NCI-H2196 treated with DMSO at 0.1 percent for 48 hours (cell line): ENCODE measurements at regions not wholly inside any gene's neighbourhood (a gene's known extent, or its start where the extent isn't known, plus 50 kb on each side); places are given as distances from the start of the nearest gene placed in this dataset.
A peak's percentile ranks its signal among the peaks of the same experiment; 100 is the strongest.

ENCODE experiments used
- DNase-seq: peaks from one replicate; lab custom pipeline; 2025; ENCODE audit not compliant: unreplicated experiment; lab: John Stamatoyannopoulos, UW

DNA sequence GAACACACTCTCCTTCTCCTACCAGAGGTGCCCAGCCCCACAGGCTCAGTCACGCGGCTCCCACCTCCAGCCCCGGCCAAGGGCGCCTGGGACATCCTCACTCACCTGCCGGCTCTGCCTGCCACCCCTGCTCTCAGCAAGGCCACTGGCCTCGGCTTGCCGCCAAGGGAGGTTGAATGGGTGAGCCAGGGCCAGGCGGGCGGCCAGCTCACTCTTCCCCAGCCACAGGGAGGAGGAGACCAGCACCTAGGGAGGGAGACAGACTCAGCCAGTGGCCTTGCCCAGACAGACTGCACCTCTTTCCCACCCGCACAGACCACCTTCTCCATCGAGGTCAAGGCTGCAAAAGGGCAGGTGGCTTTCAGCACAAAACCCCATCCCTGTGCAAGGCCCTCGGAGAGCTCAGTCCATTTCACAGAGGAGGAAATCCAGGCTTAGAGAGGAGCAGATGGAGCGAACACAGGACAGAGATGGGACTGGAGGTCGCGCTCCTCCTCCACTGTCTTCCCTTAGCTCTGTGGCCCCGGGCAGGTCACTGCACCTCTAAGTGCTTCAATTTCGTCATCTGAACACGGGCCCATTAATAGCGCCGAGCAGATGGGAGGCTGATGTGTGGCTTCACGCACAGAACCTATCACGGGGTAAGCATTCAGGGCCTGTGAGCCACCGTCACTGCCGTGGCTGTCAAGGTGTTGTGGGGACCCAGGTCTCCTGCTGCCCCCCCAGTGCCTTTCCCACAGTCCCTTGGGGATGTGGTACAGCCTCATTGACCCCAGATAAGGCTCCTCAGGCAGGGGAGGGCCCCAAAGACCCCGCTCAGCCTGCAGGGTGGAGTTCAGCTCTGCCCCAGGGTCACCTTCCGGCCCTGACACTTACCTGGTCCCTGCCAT lies 56.1 kb downstream of the RMI2 start:
- peak; percentile 89 for DNase-seq

DNA sequence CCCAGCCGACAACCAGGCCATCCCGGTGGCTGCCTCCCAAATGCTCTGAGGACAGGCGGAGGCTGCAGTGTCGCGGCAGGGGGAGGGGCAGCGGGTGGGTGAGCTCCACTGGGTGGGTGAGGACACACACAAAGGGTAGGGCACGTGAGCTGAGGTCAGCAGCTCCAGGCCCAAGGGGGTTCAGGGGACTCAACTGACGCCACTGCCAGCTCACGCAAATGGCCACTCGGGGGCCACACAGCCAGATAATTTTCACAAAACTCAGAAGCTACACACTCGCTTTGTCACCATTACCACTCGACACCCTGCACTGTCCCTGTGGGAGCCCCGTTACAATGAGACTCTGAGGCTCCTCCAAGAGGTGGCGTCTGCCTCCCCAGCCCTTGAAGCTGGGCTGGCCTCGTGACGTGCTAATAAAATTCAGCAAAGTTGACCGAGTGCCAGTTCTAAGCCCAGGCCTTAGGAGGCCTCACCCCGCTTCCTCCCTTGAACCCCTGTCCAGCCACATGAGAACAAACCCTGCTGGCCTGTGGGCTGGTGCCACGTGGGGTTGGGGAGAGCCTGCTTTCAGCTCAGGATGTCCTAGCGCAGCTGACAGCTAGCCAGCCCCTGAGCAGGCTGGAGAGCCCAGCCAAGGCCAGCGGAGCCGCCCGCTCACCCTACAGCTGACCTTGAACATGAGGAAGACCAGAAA lies 56.9 kb downstream of the RMI2 start:
- DNase-seq, result no peak

DNA sequence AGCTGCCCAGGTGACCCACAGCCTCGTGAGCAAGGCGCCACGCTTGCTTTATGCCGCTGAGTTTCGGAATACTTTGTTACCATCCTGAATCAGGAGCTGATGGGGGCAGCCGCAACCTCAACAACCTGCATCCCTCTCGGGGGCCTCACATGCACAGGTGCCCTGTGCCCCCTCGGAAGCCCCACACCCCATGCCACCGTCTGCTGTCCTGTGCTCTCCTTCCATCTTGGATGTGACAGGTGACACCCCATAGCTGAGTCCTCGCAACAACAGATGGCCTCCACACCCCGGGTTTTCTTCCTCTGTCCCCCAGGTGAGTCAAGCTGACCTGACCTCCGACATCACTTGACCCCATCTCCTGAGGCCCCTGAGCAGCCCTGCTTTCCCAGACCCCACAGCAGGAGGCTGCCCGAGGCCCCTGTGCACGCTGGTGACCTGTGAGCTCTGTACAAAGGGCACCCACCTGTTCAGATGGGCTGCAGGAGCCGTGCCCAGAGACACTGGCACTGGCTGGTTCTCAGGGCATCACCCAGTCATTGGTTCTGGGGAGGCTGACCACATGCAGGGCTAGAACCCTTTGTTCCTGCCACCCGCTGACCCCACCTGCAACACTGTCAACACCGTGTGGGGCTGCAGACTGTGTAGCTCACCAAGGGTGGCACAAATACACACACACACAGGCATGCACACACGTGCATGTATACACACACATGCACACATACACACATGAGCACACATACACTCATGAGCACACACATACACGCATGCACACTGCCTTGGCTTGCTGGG lies 57.7 kb downstream of the RMI2 start:
- DNase-seq, result no peak

DNA sequence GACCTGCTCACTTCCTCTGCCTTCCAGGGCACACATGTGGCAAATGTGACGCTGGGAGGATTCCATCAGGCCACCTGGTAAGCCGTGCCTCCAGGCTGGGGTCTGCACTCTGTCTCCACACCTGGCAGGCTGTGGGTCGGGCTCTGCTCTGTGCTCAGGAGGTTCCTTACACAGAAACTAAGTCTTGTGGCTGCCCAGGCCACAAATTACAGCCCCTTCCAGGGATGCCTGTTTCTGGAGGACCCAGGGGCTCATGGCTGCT lies 58.2 kb downstream of the RMI2 start:
- no peak for DNase-seq

DNA sequence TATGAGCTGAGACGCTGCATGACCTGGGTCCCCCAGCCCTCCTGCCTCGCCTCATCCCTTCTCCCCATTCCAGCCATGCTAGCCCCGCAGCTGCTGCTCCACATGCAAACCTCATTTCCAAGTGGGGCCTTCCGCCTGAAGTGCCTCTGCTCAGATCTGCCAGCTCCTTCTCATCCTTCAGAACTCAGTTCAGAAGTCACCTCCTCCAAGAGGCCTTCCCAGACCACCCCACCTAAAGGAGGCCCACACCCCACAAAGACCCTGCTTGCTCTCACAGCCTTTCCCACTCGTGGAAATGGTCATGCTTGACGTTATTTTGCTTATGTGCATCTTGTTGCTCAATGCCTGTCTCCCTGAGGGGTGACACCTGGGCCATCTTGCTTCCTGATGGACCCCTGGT lies 58.7 kb downstream of the RMI2 start:
- no peak for DNase-seq

DNA sequence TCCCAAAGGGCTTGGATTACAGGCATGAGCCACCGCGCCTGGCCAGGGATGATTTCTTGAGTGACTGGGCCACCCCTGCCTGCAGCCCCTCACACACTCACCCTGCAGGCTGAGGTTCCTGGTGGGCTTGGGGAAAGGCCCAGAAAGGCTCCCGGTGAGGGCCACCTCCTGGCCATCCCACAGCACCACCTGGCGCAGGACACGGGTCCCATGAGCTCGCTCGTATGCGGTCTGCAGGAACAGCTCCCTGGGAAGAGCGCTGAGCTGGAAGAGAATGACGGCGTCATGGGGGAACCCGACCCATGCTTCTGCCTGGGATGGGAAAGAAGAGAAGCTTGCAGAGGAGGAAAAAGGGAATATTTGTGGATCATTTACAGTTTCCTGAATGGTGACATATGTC lies 59.3 kb downstream of the RMI2 start:
- no peak for DNase-seq

DNA sequence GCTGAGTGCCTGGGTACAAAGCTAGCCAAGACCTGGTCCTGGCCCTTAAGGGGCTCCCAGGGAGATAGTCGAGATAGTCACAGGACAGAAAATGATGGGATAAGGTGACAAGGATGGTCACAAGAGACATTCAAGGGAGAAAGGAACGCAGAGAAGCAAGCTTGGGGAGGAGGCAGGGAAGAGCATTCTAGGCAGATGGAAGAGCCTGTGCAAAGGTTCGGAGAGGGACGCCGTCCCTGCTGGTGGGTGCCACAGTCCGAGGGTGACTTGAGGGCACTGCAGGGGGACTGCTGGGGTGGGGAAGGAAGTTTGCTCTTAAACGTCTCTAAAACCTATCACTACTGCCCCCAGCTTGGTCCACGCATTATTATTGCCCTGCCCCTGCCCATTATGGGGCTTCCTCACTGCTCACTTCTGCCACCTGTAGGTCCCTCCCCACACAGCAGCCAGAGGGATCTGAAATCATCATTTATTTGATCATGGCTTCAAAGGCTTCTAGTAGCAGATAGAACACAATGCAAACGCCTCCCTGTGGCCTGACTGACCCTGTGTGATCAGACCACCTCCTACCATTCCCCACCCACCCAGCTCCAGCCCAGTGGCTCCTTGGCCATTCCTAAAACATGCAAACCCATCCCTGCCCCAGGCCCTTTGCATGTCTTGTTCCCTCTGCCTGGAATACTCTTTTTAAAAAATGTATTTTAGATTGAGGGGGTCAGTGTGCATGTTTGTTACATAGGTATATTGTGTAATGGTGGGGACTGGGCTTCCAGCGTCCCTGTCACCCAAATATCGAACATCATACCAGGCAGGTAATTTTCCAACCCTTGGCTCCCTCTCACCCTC lies 60.3 kb downstream of the RMI2 start:
- DNase-seq, result no peak

DNA sequence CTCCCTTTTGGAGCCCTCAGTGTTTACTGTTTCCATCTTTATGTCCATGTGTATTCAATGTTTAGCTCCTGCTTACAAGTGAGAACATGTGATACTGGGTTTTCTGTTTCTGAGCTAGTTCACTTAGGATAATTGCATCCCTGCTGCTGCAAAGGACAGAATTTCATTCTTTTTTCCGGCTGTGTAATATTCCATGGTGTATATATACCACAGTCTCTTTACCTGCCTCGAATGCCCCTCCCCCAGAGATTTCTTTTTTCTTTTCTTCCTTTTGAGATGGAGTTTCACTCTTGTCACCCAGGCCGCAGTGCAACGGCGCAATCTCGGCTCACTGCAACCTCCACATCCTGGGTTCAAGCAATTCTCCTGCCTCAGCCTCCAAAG lies 60.9 kb downstream of the RMI2 start:
- no peak for DNase-seq

DNA sequence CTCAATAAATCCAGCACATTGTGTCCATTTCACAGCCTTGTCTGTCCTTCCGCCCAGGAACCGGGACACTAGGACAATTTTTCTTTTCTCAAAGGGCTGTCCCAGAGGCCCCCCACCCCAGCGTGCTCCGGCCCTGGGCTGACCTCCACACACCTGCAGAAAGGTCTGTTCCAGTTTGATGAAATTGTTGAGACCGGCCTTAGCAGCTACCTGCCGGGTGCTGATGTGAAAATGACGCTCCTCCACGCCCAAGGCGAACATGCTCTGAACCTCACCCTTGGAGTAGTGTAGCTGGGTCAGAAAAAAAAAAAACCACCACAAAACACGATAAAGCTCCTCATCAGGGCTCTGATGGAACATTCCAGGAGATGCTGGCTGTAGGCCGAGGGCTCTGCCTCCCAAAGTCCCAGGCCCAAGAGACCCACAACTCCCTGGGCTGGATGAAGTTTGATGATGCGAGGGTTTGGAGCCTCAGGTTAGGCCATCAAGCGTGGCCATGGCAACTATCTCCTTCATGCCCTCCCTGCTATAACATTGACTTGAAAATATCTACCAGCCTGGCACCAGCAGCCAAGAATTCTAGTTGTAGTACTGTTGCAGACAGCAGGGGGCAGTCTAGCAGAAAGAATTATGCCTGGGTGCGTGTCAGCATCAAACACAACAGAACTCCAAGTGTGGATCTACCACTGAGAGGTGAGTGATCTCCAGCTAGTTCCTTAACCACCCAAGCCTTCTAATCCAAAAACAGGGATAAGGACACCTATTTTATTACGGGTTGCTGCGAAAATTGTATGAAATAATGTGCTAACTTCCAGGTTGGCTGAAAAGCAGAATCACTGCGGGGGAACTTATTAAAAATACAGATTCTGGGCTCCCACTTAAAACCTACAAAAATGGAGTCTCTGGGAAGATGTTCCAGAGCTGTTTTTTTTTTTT lies 62.1 kb downstream of the RMI2 start:
- peak; percentile 68 for DNase-seq

DNA sequence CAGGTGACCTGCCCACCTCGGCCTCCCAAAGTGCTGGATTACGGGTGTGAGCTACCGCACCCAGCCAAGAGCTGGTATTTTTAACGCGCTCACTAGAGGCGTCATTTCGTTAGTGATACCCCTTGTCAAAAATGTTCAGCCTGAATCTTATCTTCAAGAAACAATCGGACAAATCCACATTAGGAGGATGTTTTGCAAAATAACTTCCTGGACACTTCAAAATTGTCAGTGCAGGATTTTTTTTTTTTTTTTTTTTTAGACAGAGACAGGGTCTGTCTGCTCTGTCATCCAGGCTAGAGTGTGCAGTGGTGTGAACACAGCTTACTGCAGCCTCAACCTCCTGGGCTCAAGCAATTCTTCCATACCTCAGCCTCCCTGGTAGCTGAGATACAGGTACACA lies 63.0 kb downstream of the RMI2 start:
- no peak for DNase-seq

DNA sequence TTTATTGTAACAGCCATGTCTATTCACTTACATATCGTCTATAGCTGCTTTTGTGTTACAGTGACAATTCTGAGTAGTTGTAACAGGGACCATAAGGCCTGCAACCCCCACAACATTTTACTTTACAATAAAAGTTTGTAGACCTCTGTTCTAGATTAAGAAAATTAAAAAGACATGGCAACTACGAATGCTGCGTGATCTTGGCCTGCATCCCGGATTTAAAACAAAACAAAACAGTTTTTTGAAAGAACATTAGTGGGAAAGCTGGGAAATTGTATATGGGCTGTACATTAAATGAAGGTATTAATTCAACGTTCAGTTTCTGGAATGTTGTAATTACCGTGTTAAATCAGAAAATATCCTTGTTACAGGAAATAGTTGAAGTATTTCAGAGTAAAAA lies 64.1 kb downstream of the RMI2 start:
- DNase-seq, result no peak

DNA sequence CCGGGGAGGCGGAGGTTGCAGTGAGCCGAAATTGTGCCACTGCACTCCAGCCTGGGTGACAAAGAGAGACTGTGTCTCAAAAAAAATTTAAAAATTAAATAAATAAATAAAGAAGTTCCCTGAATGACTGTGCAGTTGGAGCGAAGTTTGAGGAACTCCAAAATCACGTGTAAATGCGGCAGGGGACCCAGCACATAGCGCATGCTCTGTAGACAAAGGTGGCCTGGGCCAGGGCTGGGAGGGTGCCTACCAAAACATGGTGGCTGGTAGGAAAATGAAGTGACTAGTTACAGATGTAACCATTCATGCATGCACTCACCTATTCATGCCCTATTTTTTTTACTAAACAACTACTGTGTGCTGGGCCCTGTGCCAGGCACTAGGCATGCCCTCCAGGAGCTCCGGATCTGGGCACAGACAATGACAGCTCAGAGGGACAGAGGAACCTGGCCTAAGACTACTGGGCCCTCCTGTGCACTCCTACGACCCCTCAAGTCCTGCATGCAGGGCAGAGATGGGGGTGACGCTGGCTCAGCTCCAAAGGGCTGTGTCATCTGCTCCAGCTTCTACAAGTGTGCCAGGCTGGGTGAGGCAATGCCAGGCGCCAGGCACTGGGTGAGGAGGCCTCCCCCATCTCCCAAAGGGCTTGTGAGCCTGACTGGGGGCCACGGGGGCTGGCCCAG lies 65.3 kb downstream of the RMI2 start:
- DNase-seq, result no peak

DNA sequence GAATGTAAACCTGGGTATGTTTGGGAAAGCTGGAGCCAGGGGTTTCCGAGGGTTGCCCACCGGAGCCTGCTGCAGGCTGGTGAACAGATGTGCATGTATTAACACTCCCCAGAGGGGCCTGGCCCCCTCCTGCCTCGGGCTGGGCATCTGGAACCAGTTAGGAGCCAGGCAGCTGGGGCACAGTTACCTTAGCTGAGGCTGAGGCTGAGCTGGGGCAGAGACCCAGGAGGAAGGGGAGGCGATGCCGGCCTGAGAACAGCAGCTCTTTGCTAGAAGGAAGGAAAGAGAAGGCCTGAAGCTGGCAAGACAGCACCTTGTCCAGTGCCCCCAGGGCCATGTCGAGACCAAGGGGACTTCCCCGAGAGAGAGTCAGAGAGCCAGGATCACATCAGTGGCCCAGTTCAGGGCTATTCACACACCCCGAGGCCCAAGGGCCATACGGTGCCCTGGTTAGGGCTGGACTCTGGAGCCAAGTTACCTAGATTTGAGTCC lies 65.8 kb downstream of the RMI2 start:
- no peak for DNase-seq

DNA sequence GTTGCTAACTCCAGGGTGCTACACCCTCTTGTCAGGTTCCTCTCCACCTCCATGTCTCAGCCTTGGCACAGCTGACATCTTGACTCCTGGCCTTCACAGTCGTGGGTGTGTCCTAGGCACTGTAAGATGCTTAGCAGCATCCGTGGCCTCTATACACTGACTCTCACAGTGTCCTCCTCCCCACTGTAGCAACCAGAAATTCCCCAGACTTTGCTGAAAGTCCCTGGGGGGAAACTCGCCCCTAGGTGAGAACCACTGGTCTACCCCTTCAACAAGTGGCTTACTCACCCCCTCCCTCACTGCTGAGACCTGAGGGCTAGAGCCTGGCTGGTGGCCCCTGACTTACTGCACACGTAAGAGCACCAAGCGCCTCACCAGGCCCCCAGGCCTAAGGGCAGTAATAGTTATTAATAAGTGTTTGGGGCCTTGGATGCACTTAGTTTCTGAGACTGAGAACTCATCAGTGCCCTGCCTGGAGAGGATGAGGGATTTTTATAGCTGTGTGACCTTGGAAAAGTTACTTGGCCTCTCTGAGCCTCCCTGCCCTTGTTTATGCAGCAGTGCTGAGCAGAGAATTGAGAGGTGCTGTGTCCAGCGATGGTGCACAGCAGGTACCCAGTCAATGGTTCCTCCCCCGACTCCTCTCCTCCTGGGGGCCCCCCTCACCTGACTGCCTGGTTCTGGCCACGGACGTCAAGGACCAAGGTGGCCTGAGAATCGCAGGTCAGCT lies 67.1 kb downstream of the RMI2 start:
- no peak for DNase-seq

DNA sequence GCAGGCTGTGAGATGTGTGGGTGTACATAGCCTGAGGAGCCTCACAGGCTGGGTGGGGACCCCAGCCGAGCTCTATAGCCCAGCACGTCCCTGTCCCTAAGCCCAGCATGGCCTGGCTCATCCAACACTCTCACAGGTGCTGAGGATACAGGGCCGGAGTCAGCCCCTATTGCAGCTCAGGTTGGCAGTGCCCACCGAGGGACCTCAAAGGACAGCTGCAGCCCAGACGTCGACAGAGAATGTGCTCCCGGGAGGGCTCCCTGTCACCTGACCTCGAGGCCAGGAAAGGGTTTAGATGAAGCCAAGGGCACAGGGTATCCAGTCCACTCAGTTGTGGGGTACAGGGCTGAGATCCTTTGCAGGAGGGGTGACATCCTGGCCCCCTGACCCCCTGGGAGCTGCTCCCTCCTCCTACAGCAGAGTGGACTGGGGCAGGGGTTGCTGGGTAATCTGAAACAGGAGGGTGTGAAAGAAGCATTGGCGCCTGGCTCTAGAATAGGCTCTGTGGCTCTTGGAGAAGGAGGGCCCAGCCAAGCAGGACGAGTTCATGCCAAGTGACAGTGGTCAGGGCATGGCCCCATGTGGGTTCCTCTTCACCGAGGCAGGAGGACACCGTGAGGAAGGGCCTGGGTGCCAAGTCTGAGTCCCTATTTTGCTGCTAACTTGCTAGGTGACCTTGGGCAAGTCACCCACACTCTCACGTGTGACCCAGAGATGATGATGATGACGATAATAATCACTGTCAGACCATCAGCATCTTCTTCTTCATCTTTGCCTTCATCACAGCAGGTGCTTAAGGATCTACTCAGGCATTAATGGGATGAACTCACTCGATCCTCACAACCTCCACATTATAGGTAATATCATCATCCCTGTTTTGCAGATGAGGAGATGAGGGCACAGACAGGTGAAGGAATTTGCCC lies 68.0 kb downstream of the RMI2 start:
- no peak for DNase-seq

DNA sequence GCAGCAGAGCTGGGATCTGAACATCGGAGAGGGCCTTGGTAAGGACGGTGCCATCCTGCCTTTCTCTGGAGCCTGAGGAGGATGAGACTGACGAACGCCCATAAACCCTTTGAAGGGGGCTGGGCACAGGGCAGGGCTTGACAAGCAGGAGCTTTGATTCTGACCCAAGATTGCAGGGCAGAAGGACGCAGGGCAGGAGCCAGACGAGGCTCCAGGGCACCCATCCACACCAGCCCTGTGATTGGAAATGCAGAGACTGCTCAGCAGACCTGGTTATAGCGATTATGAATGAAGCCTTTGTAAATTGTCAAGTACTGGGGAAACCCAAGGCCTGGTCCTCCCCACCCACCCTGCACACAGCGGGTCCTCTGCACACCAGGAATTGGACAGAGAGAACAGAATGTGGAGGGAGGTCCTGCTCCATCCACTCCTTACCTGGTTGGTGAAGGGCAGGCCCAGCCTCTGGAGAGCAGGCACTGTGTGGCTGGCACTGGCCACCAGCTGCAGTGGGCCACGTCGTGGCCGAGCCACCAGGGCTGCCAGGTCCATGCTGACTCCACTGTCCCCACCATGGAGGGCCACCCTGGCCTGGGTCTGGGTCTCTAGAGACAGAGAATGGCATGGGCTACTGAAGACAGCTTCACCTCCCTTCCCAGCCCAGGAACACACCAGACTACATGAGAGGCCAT lies 68.8 kb downstream of the RMI2 start:
- DNase-seq, result no peak
